ENCODE measurements at regions not wholly inside any gene's neighbourhood (a gene's known extent, or its start where the extent isn't known, plus 50 kb on each side); places are given as distances from the start of the nearest gene placed in this dataset.
"Not testable (repeated sequence)": the region's sequence is repeated elsewhere in the genome, so short reads cannot be mapped to it uniquely, and the experiment has no call there.

- not testable (repeated sequence) for DNase-seq
Observed at GRCh38 chr15:91415258-91415657, 315.2 kb downstream of the SV2B start.

GRCh38 chr15:91420689-91421088, 320.6 kb downstream of the SV2B start:
- DNase-seq = no peak

DNA sequence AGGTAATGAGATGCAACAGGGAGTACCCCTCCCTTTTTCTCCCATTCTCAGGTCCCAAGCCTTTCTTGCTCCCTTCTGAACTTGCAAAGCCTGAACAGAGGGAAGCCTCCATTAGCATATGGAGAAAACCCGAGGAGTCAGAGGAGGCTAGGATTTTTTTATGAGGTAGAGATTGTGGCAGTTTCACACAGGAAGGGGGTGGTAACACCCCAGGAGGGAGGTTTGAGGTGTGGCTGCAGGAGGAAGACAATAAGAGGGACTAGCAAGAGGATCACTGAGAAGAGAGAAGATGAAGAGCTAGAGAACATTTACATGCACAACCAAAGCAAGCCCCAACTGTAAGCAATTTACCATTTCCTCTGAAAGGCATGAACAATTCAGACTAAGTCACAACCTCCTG, 322.7 kb downstream of the SV2B start:
- DNase-seq = no peak

- DNase-seq = no peak
Observed at GRCh38 chr15:91424001-91424400, 323.9 kb downstream of the SV2B start.

DNA sequence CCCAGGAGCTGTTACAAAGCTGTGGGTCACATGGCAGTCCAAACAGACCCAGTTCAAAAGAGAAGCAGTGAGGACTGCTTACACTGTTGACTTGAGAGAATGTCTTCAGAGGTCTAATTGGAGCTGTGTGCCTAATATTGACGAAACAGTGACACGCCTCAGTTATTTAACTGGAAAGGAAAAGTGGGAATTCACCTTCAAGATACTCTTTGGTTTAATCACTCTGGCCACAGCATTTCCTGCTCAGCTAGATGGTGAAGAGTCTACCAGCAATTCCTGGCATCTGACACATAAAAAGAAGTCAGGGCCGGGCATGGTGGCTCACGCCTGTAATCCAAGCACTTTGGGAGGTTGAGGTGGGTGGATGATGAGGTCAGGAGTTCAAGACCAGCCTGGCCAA, 326.4 kb downstream of the SV2B start:
- peak; percentile 31 for DNase-seq

GRCh38 chr15:91429973-91430372, 329.9 kb downstream of the SV2B start:
- no peak for DNase-seq

- no peak for DNase-seq
Observed at GRCh38 chr15:91431041-91431715, 331.1 kb downstream of the SV2B start.

DNA sequence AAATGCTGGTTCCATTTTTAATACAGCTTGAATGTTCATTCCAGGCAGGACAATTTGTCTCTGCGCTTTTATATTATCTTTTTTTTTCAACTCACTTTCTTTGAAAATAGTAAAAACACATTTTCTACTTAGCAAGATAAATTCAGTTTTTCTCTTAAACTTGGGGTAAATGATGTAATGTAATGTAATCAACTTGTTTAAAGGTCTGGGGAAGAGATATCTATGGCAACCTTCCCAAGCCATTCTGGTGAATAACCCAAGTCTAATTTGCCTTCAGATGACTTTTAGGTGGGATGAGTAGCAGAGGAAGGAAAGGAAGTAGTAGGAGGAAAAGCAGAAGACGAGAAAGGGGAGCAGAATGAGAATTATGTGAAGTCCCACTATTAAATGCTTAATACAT, 335.1 kb downstream of the SV2B start:
- no peak for DNase-seq

GRCh38 chr15:91444656-91445055, 344.6 kb downstream of the SV2B start:
- no peak for DNase-seq

DNA sequence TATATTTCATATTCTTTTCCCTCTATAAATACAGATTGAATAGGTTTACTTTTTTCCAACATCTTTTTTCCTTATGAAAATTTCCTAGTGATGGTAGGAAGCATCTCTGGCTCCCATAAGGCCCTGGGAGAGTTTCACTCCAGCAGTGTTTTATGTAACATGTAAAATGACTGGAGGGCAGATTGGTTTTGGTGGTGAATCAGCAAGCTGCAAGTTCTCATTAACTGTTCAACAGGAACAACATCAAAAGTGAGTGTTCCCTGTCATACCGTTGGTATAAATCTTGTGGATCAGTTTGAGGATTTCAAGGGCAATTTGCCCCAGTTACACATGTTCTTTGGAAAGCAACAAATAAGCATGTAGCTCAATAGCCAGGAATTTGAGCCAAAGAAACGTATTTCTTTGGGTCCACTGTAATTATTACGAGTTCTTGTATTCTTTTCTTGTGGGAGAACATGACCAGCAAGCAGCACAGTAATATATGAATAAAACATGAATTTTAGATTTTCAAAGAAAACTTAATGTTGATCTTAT, 345.7 kb downstream of the SV2B start:
- no peak for DNase-seq

DNA sequence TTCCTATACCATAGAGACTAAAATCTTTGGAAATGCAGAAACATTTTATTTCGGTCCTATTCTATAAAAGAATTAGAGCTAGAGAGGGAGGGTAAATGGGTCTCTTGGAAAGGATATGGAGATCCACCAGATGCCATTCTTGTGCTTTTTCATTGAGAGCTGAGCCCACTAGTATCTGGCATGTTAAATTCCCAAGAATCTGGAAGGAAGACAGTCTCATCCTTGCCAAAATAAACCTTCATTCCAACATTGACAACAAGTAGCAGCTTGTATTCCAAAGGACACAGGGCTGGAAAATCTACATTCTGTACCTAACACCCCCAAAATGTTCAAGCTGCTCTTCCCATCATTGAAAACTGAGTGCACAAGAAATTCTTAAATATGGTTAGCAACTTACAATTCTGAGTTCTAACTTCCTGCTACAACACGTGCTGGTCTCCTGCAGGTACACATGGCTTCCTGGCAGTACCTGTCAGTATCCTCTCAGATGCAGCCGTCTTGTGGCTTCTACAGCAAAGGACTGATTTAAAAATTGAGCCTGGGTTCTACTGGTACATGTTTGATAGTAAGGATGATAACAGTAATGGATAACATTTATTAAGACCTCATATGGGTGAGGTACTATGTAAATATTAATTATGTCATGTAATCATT, 348.1 kb downstream of the SV2B start:
- no peak for DNase-seq

- DNase-seq = not testable (repeated sequence)
Observed at GRCh38 chr15:91453376-91453775, 353.3 kb downstream of the SV2B start.

DNA sequence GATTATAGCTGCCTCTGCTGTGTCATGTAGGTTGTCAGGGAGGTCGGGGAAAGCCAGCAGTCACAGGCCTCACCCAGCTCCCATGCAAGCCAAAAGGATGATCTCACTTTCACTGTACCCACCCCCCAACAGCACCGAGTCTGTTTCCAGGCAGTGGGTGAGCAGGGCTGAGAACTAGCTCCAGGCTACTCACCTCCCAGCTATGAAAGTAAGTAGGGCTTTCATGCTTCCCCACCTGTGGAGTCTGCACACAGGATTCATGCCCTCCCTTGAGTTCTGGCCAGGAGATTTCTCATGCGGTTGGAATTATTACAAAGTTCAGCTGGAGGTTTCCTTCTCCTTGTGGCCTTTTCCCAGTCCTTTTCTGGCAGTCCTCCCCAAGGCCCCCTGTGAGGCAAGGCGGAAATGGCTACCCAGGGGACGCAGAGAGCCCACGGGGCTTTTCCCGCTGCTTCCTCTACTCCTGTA, 356.2 kb downstream of the SV2B start:
- DNase-seq = no peak

GRCh38 chr15:91456921-91457320, 356.9 kb downstream of the SV2B start:
- DNase-seq = no peak

DNA sequence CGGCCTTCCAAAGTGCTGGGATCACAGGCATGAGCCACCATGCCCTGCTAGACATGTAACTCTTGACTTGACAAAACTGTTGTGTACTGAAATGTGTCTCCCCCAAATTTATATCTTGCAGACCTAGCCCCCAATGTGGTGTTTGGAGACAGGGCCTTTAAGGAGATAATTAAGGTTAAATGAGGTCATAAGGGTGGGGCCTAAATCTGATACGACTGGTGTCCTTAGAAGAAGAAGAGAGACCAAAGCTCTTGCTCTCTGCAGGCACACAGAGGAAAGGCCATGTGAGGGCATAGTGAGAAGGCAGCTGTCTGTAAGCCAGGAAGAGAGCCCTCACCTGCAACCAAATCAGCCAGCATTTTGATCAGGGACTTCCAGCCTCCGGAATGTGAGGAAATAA, 361.3 kb downstream of the SV2B start:
- DNase-seq = no peak

- DNase-seq = no peak
Observed at GRCh38 chr15:91465086-91465485, 365.0 kb downstream of the SV2B start.

DNA sequence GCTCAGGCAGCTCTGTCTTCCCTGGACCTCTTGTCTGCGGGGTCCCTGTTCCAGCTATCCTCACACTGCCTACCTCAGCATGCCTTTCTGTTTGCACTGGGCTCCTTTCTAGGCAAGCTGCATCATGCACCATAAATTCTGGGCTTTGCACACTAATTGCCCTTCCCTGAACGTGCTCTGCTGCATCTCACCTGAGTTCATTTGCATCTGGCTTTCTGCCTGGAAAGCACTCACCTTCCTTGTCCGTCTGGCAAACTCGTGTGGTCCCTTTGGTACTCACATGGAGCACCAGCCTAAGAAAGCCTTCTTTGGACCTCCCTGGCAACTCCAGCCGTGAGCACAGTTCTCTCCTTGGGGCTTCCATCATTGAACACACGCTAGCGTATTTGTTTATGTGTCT, 365.6 kb downstream of the SV2B start:
- DNase-seq = no peak

DNA sequence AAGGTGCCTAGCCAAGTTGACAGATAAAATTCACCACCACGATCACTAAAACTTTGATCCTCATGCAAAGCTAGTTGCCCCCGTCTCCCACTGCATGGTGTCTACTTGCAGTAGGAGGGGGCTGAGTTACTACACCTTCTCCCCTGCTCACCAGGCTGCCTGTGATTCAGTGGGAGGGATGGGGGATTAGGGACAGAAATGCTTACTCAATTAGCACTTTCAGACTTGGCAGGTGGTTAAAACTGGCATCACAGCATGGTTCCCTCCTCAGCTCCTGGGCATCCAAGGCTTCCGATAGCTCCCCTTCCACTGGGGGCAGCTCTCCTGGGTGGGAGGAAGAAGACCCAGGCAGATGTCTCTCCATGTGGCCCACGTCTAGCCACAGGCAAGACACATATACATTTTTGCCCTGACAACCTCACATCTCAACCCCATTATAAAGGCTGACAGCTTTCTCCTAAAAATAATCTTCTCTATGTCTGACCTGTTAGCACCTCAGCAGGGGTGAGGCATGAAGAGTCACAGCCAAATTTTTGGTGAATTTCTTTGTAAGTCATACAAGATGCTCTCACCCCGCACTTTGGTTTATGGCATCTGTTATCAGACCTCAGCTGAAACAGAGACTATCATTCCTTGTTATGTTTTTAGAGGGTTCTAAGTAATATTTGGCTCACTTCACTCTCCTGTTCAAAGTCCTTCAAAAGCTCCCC, 369.0 kb downstream of the SV2B start:
- peak; percentile 27 for DNase-seq

- peak; percentile 75 for DNase-seq
Observed at GRCh38 chr15:91469632-91470567, 369.8 kb downstream of the SV2B start.

- peak; percentile 11 for DNase-seq
Observed at GRCh38 chr15:91471468-91471867, 371.4 kb downstream of the SV2B start.

GRCh38 chr15:91472316-91472756, 372.3 kb downstream of the SV2B start:
- DNase-seq = peak; percentile 12

- no peak for DNase-seq
Observed at GRCh38 chr15:91473894-91474545, 374.0 kb downstream of the SV2B start.
